ENCODE measurements at regions not wholly inside any gene's neighbourhood (a gene's known extent, or its start where the extent isn't known, plus 50 kb on each side); places are given as distances from the start of the nearest gene placed in this dataset.

GRCh38 chr1:79396901-79397300 lies 390.4 kb upstream of the ADGRL4 start:
- no peak for DNase-seq

GRCh38 chr1:79388694-79389361 lies 382.3 kb upstream of the ADGRL4 start:
- no peak for DNase-seq

- DNase-seq: no peak
These were observed 380.2 kb upstream of the ADGRL4 start for GRCh38 chr1:79386730-79387129.

GRCh38 chr1:79380078-79380477 lies 373.5 kb upstream of the ADGRL4 start:
- no peak for DNase-seq

GRCh38 chr1:79376106-79376505 lies 369.6 kb upstream of the ADGRL4 start:
- no peak for DNase-seq

- no peak for DNase-seq
These were observed 368.8 kb upstream of the ADGRL4 start for GRCh38 chr1:79375352-79375751.

- DNase-seq: no peak
These were observed 367.9 kb upstream of the ADGRL4 start for GRCh38 chr1:79374397-79374796.

GRCh38 chr1:79373481-79374125 lies 367.1 kb upstream of the ADGRL4 start:
- no peak for DNase-seq

GRCh38 chr1:79371802-79372201 lies 365.3 kb upstream of the ADGRL4 start:
- DNase-seq: no peak

- no peak for DNase-seq
These were observed 362.6 kb upstream of the ADGRL4 start for GRCh38 chr1:79369091-79369490.

- DNase-seq: no peak
These were observed 358.4 kb upstream of the ADGRL4 start for GRCh38 chr1:79364896-79365295.

GRCh38 chr1:79363430-79363829 lies 356.9 kb upstream of the ADGRL4 start:
- DNase-seq: no peak

GRCh38 chr1:79362470-79362869 lies 355.9 kb upstream of the ADGRL4 start:
- no peak for DNase-seq

- DNase-seq: no peak
These were observed 348.6 kb upstream of the ADGRL4 start for GRCh38 chr1:79355090-79355489.

- no peak for DNase-seq
These were observed 346.7 kb upstream of the ADGRL4 start for GRCh38 chr1:79353224-79353623.

- DNase-seq: no peak
These were observed 320.3 kb upstream of the ADGRL4 start for GRCh38 chr1:79326875-79327274.

- no peak for DNase-seq
These were observed 319.2 kb upstream of the ADGRL4 start for GRCh38 chr1:79325705-79326104.

GRCh38 chr1:79325126-79325525 lies 318.6 kb upstream of the ADGRL4 start:
- no peak for DNase-seq

GRCh38 chr1:79323239-79324025 lies 316.9 kb upstream of the ADGRL4 start:
- no peak for DNase-seq

- DNase-seq: no peak
These were observed 316.0 kb upstream of the ADGRL4 start for GRCh38 chr1:79322511-79323027.

GRCh38 chr1:79312438-79312837 lies 305.9 kb upstream of the ADGRL4 start:
- DNase-seq: no peak

- DNase-seq: no peak
These were observed 304.1 kb upstream of the ADGRL4 start for GRCh38 chr1:79310609-79311008.

- DNase-seq: no peak
These were observed 297.6 kb upstream of the ADGRL4 start for GRCh38 chr1:79304131-79304530.

GRCh38 chr1:79303040-79303439 lies 296.5 kb upstream of the ADGRL4 start:
- DNase-seq: no peak
